ENCODE measurements at regions not wholly inside any gene's neighbourhood (a gene's known extent, or its start where the extent isn't known, plus 50 kb on each side); places are given as distances from the start of the nearest gene placed in this dataset.
"Not testable (repeated sequence)": the region's sequence is repeated elsewhere in the genome, so short reads cannot be mapped to it uniquely, and the experiment has no call there.

DNA sequence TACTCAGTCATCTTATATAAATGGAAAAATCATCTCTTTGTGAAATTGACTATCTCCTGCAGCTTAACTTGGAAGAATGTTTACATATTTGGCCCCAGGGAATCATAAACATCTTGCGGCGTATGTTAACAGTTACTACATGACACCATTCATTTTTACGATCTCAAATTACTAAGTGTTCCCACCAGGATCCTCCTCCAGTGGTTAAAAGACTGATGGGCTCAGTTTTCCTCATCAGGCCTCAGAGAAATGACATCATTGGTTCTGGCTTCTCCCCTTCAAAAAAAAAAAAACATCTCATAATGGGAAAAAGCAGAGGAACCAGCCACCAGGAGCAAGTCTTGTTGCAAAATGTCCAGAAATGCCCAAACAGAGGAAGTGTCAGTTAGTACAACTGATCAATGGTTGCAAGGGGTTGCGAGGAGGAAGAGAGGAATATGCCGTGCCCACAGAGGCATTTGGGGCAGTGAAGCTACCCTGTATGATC lies 70.5 kb upstream of the LIPC start:
- no peak for DNase-seq (ENCODE audit: low read depth)

DNA sequence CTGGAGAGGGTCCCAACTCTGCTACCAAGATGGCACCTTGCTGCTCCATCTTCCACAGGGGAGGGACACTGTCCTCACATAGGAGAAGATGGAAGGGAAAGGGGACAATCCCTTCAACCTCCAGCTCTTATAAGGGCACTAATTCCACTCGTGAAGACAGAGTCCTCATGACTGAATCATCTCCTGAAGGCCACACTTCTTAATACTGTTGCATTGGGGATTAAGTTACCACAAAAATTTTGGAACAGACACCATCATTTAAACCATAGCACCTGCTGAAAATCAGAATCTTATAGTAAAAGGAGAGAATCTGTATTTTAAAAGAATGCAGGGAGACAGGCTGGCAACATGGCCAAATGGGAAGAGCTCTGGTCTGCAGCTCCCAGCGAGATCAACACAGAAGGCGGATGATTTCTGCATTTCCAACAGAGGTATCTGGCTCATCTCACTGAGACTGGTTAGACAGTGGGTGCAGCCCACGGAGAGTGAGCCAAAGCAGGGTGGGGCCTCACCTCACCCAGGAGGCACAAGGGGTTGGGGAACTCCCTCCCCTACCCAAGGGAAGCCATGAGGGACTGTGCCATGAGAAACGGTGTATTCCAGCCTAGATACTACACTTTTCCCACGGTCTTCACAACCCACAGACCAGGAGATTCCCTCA lies 69.4 kb upstream of the LIPC start:
- DNase-seq (ENCODE audit: low read depth): no peak

DNA sequence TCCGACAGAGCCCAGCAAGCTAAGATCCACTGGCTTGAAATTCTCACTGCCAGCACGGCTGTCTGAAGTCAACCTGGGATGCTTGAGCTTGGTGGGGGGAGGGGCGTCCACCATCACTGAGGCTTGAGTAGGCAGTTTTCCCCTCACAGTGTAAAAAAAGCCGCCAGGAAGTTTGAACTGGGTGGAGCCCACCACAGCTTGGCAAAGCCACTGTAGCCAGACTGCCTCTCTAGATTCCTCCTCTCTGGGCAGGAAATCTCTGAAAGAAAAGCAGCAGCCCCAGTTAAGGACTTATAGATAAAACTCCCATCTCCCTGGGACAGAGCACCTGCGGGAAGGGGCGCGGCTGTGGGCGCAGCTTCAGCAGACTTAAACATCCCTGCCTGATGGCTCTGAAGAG lies 68.7 kb upstream of the LIPC start:
- DNase-seq (ENCODE audit: low read depth): not testable (repeated sequence)

DNA sequence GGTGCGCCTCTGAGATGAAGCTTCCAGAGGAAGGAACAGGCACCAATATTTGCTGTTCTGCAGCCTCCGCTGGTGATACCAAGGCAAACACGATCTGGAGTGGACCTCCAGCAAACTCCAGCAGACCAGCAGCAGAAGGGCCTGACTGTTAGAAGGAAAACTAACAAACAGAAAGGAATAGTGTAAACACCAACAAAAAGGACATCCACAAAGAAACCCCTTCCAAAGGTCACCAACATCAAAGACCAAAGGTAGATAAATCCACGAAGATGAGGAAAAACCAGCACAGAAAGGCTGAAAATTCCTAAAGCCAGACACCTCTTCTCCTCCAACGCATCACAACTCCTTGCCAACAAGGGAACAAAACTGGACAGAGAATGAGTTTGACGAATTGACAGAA lies 68.1 kb upstream of the LIPC start:
- not testable (repeated sequence) for DNase-seq (ENCODE audit: low read depth)

DNA sequence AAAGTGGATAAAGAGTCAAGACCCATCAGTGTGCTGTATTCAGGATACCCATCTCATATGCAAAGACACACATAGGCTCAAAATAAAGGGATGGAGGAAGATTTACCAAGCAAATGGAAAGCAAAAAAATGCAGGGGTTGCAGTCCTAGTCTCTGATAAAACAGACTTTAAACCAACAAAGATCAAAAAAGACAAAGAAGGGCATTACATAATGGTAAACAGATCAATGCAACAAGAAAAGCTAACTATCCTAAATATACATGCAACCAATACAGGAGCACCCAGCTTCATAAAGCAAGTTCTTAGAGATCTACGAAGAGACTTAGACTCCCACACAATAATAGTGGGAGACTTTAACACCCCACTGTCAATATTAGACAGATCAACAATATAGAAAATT lies 66.7 kb upstream of the LIPC start:
- DNase-seq (ENCODE audit: low read depth): not testable (repeated sequence)

DNA sequence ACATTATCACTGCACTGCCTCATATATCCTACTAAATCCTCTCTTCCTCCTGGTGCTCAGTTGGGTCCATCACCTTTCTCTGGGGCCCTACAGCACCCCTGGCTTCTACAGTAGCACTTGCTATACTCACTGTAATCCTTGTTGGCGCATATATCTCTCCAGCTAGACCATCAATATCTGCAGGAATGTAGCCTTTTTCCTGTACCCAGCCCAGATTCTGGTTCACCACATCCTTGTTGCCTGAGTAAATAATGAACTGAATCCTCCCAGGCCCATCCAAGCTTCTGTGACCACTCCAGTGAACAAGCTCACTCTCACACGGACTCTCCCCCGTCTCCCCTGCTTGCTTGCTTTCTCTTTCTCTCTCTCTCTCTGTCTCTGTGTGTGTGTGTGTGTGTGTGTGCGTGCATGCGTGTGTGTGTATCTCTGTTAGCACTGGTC lies 62.5 kb upstream of the LIPC start:
- peak; percentile 84 for DNase-seq (ENCODE audit: low read depth)

DNA sequence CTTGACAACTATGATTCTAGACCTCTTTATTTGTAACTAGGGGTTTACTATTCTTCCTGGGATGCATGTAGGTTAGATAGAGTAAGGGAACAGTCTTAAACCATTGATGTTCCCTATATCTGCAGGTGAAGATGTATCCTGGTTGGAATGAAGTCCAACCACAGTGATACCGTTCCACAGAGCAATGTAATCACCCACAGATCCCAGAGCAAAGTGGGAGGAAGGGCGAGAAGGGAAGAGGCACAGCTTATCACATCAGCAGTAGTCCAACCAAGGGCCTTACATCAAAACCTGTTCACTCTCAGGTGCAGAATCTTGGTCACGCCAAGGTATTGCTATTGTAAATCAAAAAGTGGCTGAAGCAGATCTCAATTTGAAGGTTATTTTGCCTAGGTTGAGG lies 61.8 kb upstream of the LIPC start:
- DNase-seq (ENCODE audit: low read depth): no peak

DNA sequence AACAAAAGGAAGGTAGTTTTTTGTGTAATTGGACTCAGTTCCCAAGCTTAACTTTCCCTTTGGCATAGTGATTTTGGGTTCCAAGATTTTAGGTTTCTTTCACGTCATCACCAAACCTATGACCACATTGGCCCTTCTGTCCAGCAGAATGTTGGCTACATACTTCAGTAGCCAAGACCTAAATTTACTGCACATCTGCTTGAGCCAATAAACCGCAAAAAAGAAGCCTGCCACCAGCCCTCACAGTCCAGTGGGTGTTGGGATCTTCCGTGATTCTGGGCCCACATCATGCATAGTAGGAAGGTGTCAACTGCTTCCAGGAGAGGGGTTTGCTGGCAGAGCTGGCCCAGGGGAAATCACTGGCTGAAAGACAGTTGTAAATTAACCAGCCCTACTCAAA lies 57.6 kb upstream of the LIPC start:
- no peak for DNase-seq (ENCODE audit: low read depth)

DNA sequence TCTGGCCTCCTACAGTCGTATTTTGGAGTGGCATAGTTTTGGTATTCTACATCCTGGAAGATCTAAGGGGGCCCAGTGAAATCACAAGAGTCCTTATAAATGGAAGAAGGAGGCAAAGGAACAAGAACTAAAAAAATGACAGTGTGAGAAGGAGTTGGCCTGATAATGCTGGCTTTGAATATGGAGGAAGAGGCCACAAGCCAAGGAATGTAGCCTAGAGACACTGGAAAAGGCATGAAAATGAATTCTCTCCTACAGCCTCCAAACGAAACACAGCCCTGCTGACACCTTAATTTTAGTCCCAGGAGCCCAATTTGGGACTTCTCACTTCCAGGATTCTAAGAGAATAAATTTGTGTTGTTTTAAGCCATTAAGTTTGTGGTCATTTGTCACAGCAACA lies 54.6 kb upstream of the LIPC start:
- DNase-seq (ENCODE audit: low read depth): no peak

DNA sequence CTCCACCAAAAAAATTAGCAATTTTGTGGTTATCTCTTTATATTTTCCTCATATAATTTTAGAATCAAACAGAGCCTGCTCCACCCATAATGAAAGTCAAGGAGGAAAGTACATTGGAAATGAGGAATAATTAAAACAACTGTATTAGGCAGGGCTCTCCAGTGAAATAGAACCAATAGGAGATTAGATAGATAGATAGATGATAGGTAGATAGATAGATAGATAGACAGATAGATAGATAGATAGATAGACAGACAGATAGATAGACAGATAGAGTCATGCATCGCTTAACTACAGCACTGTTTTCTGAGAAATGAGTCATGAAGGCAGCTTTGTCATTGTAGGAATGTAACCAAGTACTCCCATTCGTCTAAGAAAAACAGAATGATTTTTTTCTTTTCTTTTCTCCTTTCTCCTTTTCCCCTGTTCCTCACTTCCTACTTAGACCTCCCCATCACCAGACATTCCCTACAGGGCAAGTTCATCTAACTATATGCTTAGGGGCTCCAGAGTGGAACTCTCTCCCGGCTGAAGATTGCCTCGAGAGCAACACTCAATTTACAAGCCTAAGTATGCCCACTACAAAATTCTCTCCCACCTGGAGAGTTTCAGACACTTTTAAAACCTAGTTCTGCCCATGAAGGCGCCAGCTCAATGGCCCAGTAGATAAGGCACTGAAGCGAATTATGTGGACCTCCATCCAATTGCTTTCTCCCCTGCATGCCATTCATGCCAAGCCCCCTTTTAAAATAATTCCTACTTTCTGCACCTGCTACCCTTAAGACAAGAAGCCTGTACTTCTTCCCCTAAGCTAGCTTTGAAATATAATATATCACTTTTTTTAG lies 53.3 kb upstream of the LIPC start:
- no peak for DNase-seq (ENCODE audit: low read depth)

DNA sequence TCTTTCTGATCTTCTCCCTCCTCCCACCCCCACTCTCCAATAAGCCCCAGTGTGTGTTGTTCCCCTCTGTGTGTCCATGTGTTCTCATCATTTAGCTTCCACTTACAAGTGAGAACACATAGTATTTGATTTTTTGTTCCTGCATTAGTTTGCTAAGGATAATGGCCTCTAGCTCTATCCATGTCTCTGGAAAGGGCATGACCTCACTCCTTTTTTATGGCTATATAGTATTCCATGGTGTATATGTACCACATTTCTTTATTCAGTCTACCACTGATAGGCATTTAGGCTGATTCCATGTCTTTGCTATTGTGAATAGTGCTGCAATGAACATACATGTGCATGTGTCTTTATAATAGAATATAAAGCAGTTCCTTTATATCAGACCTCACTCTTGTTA lies 52.3 kb upstream of the LIPC start:
- DNase-seq (ENCODE audit: low read depth): not testable (repeated sequence)

DNA sequence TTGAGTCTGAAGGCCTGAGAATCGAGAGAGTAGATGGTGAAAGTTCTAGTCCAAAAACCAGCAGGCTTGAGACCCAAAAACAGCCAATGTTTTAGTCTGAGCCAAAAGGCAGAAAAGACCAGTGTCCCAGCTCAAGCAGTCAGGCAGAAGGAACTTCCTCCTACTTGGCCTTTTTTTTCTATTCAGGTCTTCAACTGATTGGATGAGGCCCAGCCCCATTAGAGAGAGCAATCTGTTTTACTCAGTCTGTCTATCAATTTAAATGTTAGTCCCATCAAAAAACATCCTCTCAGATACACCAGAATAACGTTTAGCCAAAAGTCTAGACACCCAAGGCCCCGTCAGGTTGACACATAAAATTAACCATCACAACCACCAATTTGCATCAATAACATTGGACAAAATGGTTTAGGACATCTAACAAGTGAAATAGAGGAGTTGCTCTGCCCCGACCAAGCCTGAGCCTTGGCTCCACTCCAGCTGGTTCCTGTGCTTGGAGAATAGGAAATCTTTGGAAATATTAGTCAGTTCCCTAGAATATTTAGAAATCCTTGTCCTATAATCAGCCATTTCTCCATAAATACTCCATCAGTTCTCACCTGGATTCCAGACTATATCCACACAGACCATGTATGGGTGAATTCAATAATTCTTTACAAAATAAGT lies 51.4 kb upstream of the LIPC start:
- no peak for DNase-seq (ENCODE audit: low read depth)

DNA sequence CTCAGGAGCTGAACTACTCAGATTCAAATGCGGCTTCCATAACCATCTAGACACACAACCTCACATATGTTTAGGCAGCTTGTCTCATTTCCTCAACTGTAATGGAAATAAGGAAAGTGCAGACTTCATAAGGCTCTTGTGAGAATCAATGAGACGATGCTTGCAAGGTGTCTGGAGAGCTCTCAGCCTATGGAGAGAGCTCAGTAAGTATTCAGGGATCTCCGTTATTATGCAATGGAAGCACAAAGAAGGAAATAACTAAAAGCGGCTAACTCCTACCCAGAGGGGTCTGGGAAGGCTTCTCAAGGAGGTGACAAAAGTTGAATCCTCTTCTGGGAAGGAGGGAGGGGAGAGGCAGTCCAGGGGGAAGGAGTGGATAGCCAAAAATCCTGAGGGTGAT lies 50.1 kb upstream of the LIPC start:
- no peak for DNase-seq (ENCODE audit: low read depth)

Data from HS-27A (cell line).